IMR-90 (cell line): ENCODE measurements at regions not wholly inside any gene's neighbourhood (a gene's known extent, or its start where the extent isn't known, plus 50 kb on each side); places are given as distances from the start of the nearest gene placed in this dataset.

Experiments used
- ATAC-seq: fragments of 200-7000 bp; cut with Tn5 transposase; 2 replicates; pipeline ENCODE4 v1.9.1; 2020; ENCODE audit warnings: low read depth, mild to moderate bottlenecking, moderate library complexity
- BruUV-seq: library from RNA; stranded (reverse); fragments of 400-500 nt; replicated peaks from 2 replicates; lab custom pipeline; 2021; lab: Mats Ljungman, UMichigan
- CTCF ChIA-PET: fragments of 300-600 bp; formaldehyde crosslinking; extraction: SDS; loops from one replicate; lab custom pipeline; 2021; ENCODE audit warnings: antibody characterized with exemption; lab: Yijun Ruan, JAX
- POLR2A ChIA-PET: fragments of 300-600 bp; sonication (Branson Sonifier 250); formaldehyde crosslinking; loops from one replicate; lab custom pipeline; 2022; ENCODE audit warnings: antibody characterized with exemption; ENCODE audit not compliant: unreplicated experiment; lab: Charles Lee
- DNase-seq: peaks from one replicate; pipeline ENCODE4 v3.0.0; 2013
- H2AFZ ChIP-seq: replicated peaks from 2 replicates; pipeline ENCODE3; 2013; ENCODE audit warnings: low read length, mild to moderate bottlenecking; ENCODE audit not compliant: poor library complexity
- H2AK5ac ChIP-seq: 2 replicates; pipeline ENCODE4 v1.6.1; 2013; ENCODE audit warnings: low read depth, low read length, inconsistent platforms
- H2AK9ac ChIP-seq: replicated peaks from 2 replicates; pipeline ENCODE3; 2013; ENCODE audit warnings: mild to moderate bottlenecking, low read depth, low read length, moderate library complexity; ENCODE audit not compliant: poor library complexity
- H2BK120ac ChIP-seq: 2 replicates; pipeline ENCODE4 v1.6.1; 2013; ENCODE audit warnings: low read depth, low read length, inconsistent platforms
- H2BK15ac ChIP-seq: 3 replicates; pipeline ENCODE4 v1.6.1; 2013; ENCODE audit warnings: low read depth, low read length, inconsistent platforms
- H2BK20ac ChIP-seq: 2 replicates; pipeline ENCODE4 v1.6.1; 2013; ENCODE audit warnings: low read depth, mild to moderate bottlenecking, inconsistent platforms, low read length, moderate library complexity
- H2BK5ac ChIP-seq: 2 replicates; pipeline ENCODE4 v1.6.1; 2013; ENCODE audit warnings: mild to moderate bottlenecking, low read depth, low read length, inconsistent platforms; ENCODE audit not compliant: poor library complexity, severe bottlenecking
- H3K14ac ChIP-seq: replicated peaks from 2 replicates; pipeline ENCODE4 v1.6.1; 2013; ENCODE audit warnings: low read depth, low read length, inconsistent platforms
- H3K18ac ChIP-seq: 2 replicates; pipeline ENCODE4 v1.6.1; 2013; ENCODE audit warnings: low read depth, low read length, control low read depth
- H3K23ac ChIP-seq: 2 replicates; pipeline ENCODE4 v1.6.1; 2013; ENCODE audit warnings: low read depth, low read length, inconsistent platforms
- H3K27ac ChIP-seq: 2 replicates; pipeline ENCODE4 v1.5.1; 2013; ENCODE audit warnings: mild to moderate bottlenecking, control low read depth, low read length; ENCODE audit not compliant: insufficient read depth
- H3K27me3 ChIP-seq: 2 replicates; pipeline ENCODE4 v1.6.1; 2013; ENCODE audit warnings: low read length; ENCODE audit not compliant: control insufficient read depth, insufficient read depth
- H3K36me3 ChIP-seq: 2 replicates; pipeline ENCODE4 v1.6.1; 2013; ENCODE audit warnings: low read length, mixed read lengths; ENCODE audit not compliant: control insufficient read depth, insufficient read depth
- H3K4ac ChIP-seq: 2 replicates; pipeline ENCODE4 v1.6.1; 2013; ENCODE audit warnings: low read depth, low read length, inconsistent platforms
- H3K4me1 ChIP-seq: 2 replicates; pipeline ENCODE4 v1.6.1; 2013; ENCODE audit warnings: low read length, mixed read lengths; ENCODE audit not compliant: control insufficient read depth, insufficient read depth
- H3K4me2 ChIP-seq: 2 replicates; pipeline ENCODE4 v1.6.1; 2013; ENCODE audit warnings: low read depth, mild to moderate bottlenecking, control low read depth, low read length, moderate library complexity
- H3K4me3 ChIP-seq: 2 replicates; pipeline ENCODE4 v1.5.1; 2013; ENCODE audit warnings: low read depth, mild to moderate bottlenecking, control low read depth, low read length, moderate library complexity; ENCODE audit not compliant: insufficient read depth
- H3K56ac ChIP-seq: 2 replicates; pipeline ENCODE4 v1.6.1; 2013; ENCODE audit warnings: low read length, inconsistent platforms; ENCODE audit not compliant: insufficient read depth; ENCODE audit errors: extremely low read depth
- H3K79me1 ChIP-seq, 2 experiments: 2 replicates each; pipeline ENCODE4 v1.6.1; 2013; ENCODE audit warnings: low read length in 2 of 2, inconsistent platforms in 1 of 2, low read depth in 1 of 2
- H3K9ac ChIP-seq: 2 replicates; pipeline ENCODE4 v1.6.1; 2013; ENCODE audit warnings: low read depth, low read length, control low read depth
- H3K9me1 ChIP-seq: 2 replicates; pipeline ENCODE4 v1.6.1; 2013; ENCODE audit warnings: low read length, inconsistent platforms; ENCODE audit not compliant: insufficient read depth
- H3K9me3 ChIP-seq: 2 replicates; pipeline ENCODE4 v1.6.1; 2013; ENCODE audit warnings: low read length; ENCODE audit not compliant: control insufficient read depth, insufficient read depth
- H4K20me1 ChIP-seq: 2 replicates; pipeline ENCODE4 v1.6.1; 2013; ENCODE audit warnings: low read length, inconsistent platforms; ENCODE audit not compliant: insufficient read depth
- H4K5ac ChIP-seq: 2 replicates; pipeline ENCODE4 v1.6.1; 2013; ENCODE audit warnings: mild to moderate bottlenecking, low read depth, low read length, control low read depth
- H4K8ac ChIP-seq, 2 experiments: 2 replicates each; pipeline ENCODE4 v1.6.1; 2013; ENCODE audit warnings: low read depth in 2 of 2, low read length in 2 of 2, control low read depth in 1 of 2, inconsistent platforms in 1 of 2
- H4K91ac ChIP-seq: 2 replicates; pipeline ENCODE4 v1.6.1; 2013; ENCODE audit warnings: low read depth, low read length, inconsistent platforms; ENCODE audit not compliant: insufficient read depth
- BHLHE40 ChIP-seq: fragments of 150-350 bp; IDR thresholded peaks from 2 replicates; pipeline ENCODE4 v1.6.1; 2016; ENCODE audit warnings: mild to moderate bottlenecking, low read depth, low read length
- CEBPB ChIP-seq: IDR thresholded peaks from 2 replicates; pipeline ENCODE4 v1.6.1; 2012; ENCODE audit warnings: low read depth, low read length, improper control_type of control experiment
- CHD1 ChIP-seq: IDR thresholded peaks from 2 replicates; pipeline ENCODE4 v1.6.1; 2012; ENCODE audit warnings: low read depth, low read length, improper control_type of control experiment
- CTCF ChIP-seq: conservative IDR thresholded peaks from 2 replicates; pipeline ENCODE4 v1.5.1; 2012; ENCODE audit warnings: mild to moderate bottlenecking, low read depth, low read length, improper control_type of control experiment
- ELK1 ChIP-seq: fragments of 150-350 bp; IDR thresholded peaks from 2 replicates; pipeline ENCODE4 v1.6.1; 2016; ENCODE audit warnings: low read depth, mild to moderate bottlenecking, low read length, moderate library complexity, borderline replicate concordance
- FOS ChIP-seq: fragments of 150-350 bp; IDR thresholded peaks from 2 replicates; pipeline ENCODE4 v1.6.1; 2016; ENCODE audit warnings: low read depth, low read length
- MAFK ChIP-seq: IDR thresholded peaks from 2 replicates; pipeline ENCODE4 v1.6.1; 2012; ENCODE audit warnings: low read depth, low read length, improper control_type of control experiment
- MAZ ChIP-seq: IDR thresholded peaks from 2 replicates; pipeline ENCODE4 v1.6.1; 2012; ENCODE audit warnings: low read depth, mild to moderate bottlenecking, low read length, improper control_type of control experiment, moderate library complexity, borderline replicate concordance
- MXI1 ChIP-seq: IDR thresholded peaks from 2 replicates; pipeline ENCODE4 v1.6.1; 2012; ENCODE audit warnings: low read depth, mild to moderate bottlenecking, low read length, moderate library complexity, borderline replicate concordance
- NFE2L2 ChIP-seq: fragments of 150-350 bp; IDR thresholded peaks from 2 replicates; pipeline ENCODE4 v1.6.1; 2016; ENCODE audit warnings: low read depth, mild to moderate bottlenecking, low read length
- POLR2A ChIP-seq: IDR thresholded peaks from 2 replicates; pipeline ENCODE4 v1.6.1; 2012; ENCODE audit warnings: mild to moderate bottlenecking, low read depth, low read length
- RAD21 ChIP-seq: IDR thresholded peaks from 2 replicates; pipeline ENCODE4 v1.6.1; 2012; ENCODE audit warnings: low read length, improper control_type of control experiment
- RCOR1 ChIP-seq: IDR thresholded peaks from 2 replicates; pipeline ENCODE4 v1.6.1; 2012; ENCODE audit warnings: mild to moderate bottlenecking, low read length, improper control_type of control experiment; ENCODE audit not compliant: insufficient replicate concordance
- RFX5 ChIP-seq: IDR thresholded peaks from 2 replicates; pipeline ENCODE4 v1.8.0; 2012; ENCODE audit warnings: low read depth, mild to moderate bottlenecking, low read length, moderate library complexity
- SMC3 ChIP-seq: fragments of 150-350 bp; IDR thresholded peaks from 2 replicates; pipeline ENCODE4 v1.6.1; 2016; ENCODE audit warnings: low read depth, mild to moderate bottlenecking, antibody characterized with exemption, low read length, moderate library complexity
- USF2 ChIP-seq: fragments of 150-350 bp; IDR thresholded peaks from 2 replicates; pipeline ENCODE4 v1.6.1; 2017; ENCODE audit warnings: mild to moderate bottlenecking, antibody characterized with exemption, low read length, low read depth
- WGBS, 2 experiments: methylation state at CpG; one replicate each; pipeline versions ENCODE4 v1.1.5 to v1.1.7; 2013; ENCODE audit warnings: missing lambda C conversion rate in 2 of 2; ENCODE audit not compliant: insufficient read length in 1 of 2; ENCODE audit errors: extremely low coverage in 2 of 2; 5-methylcytosine and 5-hydroxymethylcytosine counted together
- dilution Hi-C: fragments of 300-500 bp; cut with HindIII; formaldehyde crosslinking; loops from one replicate; pipeline ENCODE4 v1.14.3; 2018; ENCODE audit warnings: low sequenced_read_pairs; ENCODE audit not compliant: unreplicated experiment
- in situ Hi-C: fragments of 300-500 bp; cut with MboI; formaldehyde crosslinking; loops from 3 replicates; pipeline ENCODE4 v1.14.3; 2019; ENCODE audit warnings: low sequenced_read_pairs, inconsistent platforms, mixed read lengths
- intact Hi-C: fragments of 100-400 bp; cut with micrococcal nuclease; formaldehyde crosslinking; loops from 2 replicates; pipeline ENCODE4 v1.10.0; 2022

- Histone ChIP-seq H3K18ac (no peak overlapping the region), H3K27ac (no peak overlapping the region), H2AK5ac (no peak overlapping the region), H3K14ac (no peak overlapping the region), H2BK15ac (no peak overlapping the region), H4K8ac (no peak overlapping the region), H2BK5ac (no peak overlapping the region), H3K9ac (no peak overlapping the region), H4K91ac (no peak overlapping the region), H4K20me1 (no peaks in the 10 kb centered on the region), H3K27me3 (no peaks in the 10 kb centered on the region; the same call in 1 of the 2 replicates), H3K9me3 (no peaks in the 10 kb centered on the region), H3K4me2 (no peak overlapping the region), H3K36me3 (no peaks in the 10 kb centered on the region), H2AK9ac (no peak overlapping the region), H3K4me1 (peaks cover 2% of the 10 kb centered on the region), H2BK120ac (no peak overlapping the region), H2BK20ac (no peak overlapping the region), H4K5ac (no peak overlapping the region), H3K4me3 (no peak overlapping the region), H2AFZ (no peak overlapping the region), H3K9me1 (peaks cover 4% of the 10 kb centered on the region), H3K79me1 (no peaks in the 10 kb centered on the region), H3K23ac (no peak overlapping the region), H3K56ac (no peak overlapping the region), H3K4ac (no peak overlapping the region)
- in situ Hi-C loops (no loop called here), dilution Hi-C loops (no loop called here), intact Hi-C loops (no loop called here)
- WGBS, 2 experiments = no CpG with 5 or more reads among the region's 2 CpGs
- TF ChIP-seq NFE2L2 = no peak
- TF ChIP-seq MAZ = no peak
- no peak for TF ChIP-seq CTCF
- TF ChIP-seq RAD21 = no peak
- TF ChIP-seq RFX5 = no peak
- no peak for TF ChIP-seq POLR2A
- TF ChIP-seq MAFK = no peak
- TF ChIP-seq BHLHE40 = no peak
- TF ChIP-seq FOS = no peak
- TF ChIP-seq SMC3 = no peak
- TF ChIP-seq RCOR1 = no peak
- no peak for TF ChIP-seq ELK1
- TF ChIP-seq USF2 = no peak
- no peak for TF ChIP-seq CHD1
- TF ChIP-seq CEBPB = no peak
- no peak for TF ChIP-seq MXI1
- DNase-seq (no peak), ATAC-seq (no peak)
- ChIA-PET CTCF (no interaction called here), POLR2A (no interaction called here)
- BruUV-seq = no TSS peak
These were observed 76.5 kb upstream of the DTNBP1 start for GRCh38 chr6:15739353-15739752.
